ENCODE measurements at regions not wholly inside any gene's neighbourhood (a gene's known extent, or its start where the extent isn't known, plus 50 kb on each side); places are given as distances from the start of the nearest gene placed in this dataset.

- Histone ChIP-seq H3K27ac (ENCODE audit: low read length) (no peak overlapping the region), H3K4me2 (ENCODE audit: low read length) (no peak overlapping the region), H2AFZ (ENCODE audit: low read depth, low read length) (no peak overlapping the region), H3K79me2 (ENCODE audit: low read length) (no peaks in the 10 kb centered on the region), H3K36me3 (replicated peaks; ENCODE audit: low read depth, low read length) (no peaks in the 10 kb centered on the region), H3K4me3 (ENCODE audit: low read length) (no peak overlapping the region), H3K27me3 (ENCODE audit: low read depth, low read length) (peaks cover 17% of the 10 kb centered on the region; the same call in 1 of the 2 replicates), H3K9me3 (ENCODE audit: insufficient read depth, low read length) (no peaks in the 10 kb centered on the region), H3K9ac (ENCODE audit: low read length) (no peak overlapping the region), H4K20me1 (ENCODE audit: insufficient read depth, low read length) (no peaks in the 10 kb centered on the region), H3K4me1 (ENCODE audit: low read length) (no peaks in the 10 kb centered on the region)
- TF ChIP-seq EZH2phosphoT487 (IDR thresholded peaks at IDR 0.05; ENCODE audit: low read depth) (no peak), CTCF (IDR thresholded peaks at IDR 0.05; ENCODE audit: low read depth, low read length) (no peak)
These were observed 671.3 kb upstream of the KLF4 start for GRCh38 chr9:108160706-108161355.

- Histone ChIP-seq H3K4me1 (ENCODE audit: low read length) (no peaks in the 10 kb centered on the region), H4K20me1 (ENCODE audit: insufficient read depth, low read length) (no peaks in the 10 kb centered on the region), H3K4me2 (ENCODE audit: low read length) (no peak overlapping the region), H3K27me3 (ENCODE audit: low read depth, low read length) (peaks cover 11% of the 10 kb centered on the region; the same call in 1 of the 2 replicates), H3K27ac (ENCODE audit: low read length) (no peak overlapping the region), H3K36me3 (replicated peaks; ENCODE audit: low read depth, low read length) (no peaks in the 10 kb centered on the region), H3K4me3 (ENCODE audit: low read length) (no peak overlapping the region), H3K9ac (ENCODE audit: low read length) (no peak overlapping the region), H3K9me3 (ENCODE audit: insufficient read depth, low read length) (no peaks in the 10 kb centered on the region), H3K79me2 (ENCODE audit: low read length) (no peaks in the 10 kb centered on the region), H2AFZ (ENCODE audit: low read depth, low read length) (no peak overlapping the region)
- TF ChIP-seq CTCF (IDR thresholded peaks at IDR 0.05; ENCODE audit: low read depth, low read length) = no peak
- TF ChIP-seq EZH2phosphoT487 (IDR thresholded peaks at IDR 0.05; ENCODE audit: low read depth) = no peak
These were observed 670.5 kb upstream of the KLF4 start for GRCh38 chr9:108160039-108160438.

- H3K9ac ChIP-seq (ENCODE audit: low read length) = no peak overlapping the region
- H4K20me1 ChIP-seq (ENCODE audit: insufficient read depth, low read length) = no peaks in the 10 kb centered on the region
- H2AFZ ChIP-seq (ENCODE audit: low read depth, low read length) = no peak overlapping the region
- no peak overlapping the region for H3K4me2 ChIP-seq (ENCODE audit: low read length)
- no peak overlapping the region for H3K27ac ChIP-seq (ENCODE audit: low read length)
- no peaks in the 10 kb centered on the region for H3K79me2 ChIP-seq (ENCODE audit: low read length)
- H3K36me3 ChIP-seq (replicated peaks; ENCODE audit: low read depth, low read length) = no peaks in the 10 kb centered on the region
- H3K9me3 ChIP-seq (ENCODE audit: insufficient read depth, low read length) = no peaks in the 10 kb centered on the region
- H3K27me3 ChIP-seq (ENCODE audit: low read depth, low read length) = peaks cover 8% of the 10 kb centered on the region; the same call in 1 of the 2 replicates
- no peaks in the 10 kb centered on the region for H3K4me1 ChIP-seq (ENCODE audit: low read length)
- no peak for TF ChIP-seq CTCF (IDR thresholded peaks at IDR 0.05; ENCODE audit: low read depth, low read length)
- no peak for TF ChIP-seq EZH2phosphoT487 (IDR thresholded peaks at IDR 0.05; ENCODE audit: low read depth)
- H3K4me3 ChIP-seq (ENCODE audit: low read length) = no peak overlapping the region
These were observed 668.8 kb upstream of the KLF4 start for GRCh38 chr9:108158236-108158995.

- H3K27ac ChIP-seq (ENCODE audit: low read length) = no peak overlapping the region
- H3K79me2 ChIP-seq (ENCODE audit: low read length) = no peaks in the 10 kb centered on the region
- H3K36me3 ChIP-seq (replicated peaks; ENCODE audit: low read depth, low read length) = no peaks in the 10 kb centered on the region
- H4K20me1 ChIP-seq (ENCODE audit: insufficient read depth, low read length) = no peaks in the 10 kb centered on the region
- TF ChIP-seq CTCF (IDR thresholded peaks at IDR 0.05; ENCODE audit: low read depth, low read length) (no peak), EZH2phosphoT487 (IDR thresholded peaks at IDR 0.05; ENCODE audit: low read depth) (no peak)
- no peak overlapping the region for H3K4me3 ChIP-seq (ENCODE audit: low read length)
- no peak overlapping the region for H3K4me2 ChIP-seq (ENCODE audit: low read length)
- H3K9me3 ChIP-seq (ENCODE audit: insufficient read depth, low read length) = no peaks in the 10 kb centered on the region
- H3K4me1 ChIP-seq (ENCODE audit: low read length) = no peaks in the 10 kb centered on the region
- peaks cover 2% of the 10 kb centered on the region; the same call in 1 of the 2 replicates for H3K27me3 ChIP-seq (ENCODE audit: low read depth, low read length)
- H2AFZ ChIP-seq (ENCODE audit: low read depth, low read length) = no peak overlapping the region
- H3K9ac ChIP-seq (ENCODE audit: low read length) = no peak overlapping the region
These were observed 666.9 kb upstream of the KLF4 start for GRCh38 chr9:108156270-108156998.
